ENCODE measurements at regions not wholly inside any gene's neighbourhood (a gene's known extent, or its start where the extent isn't known, plus 50 kb on each side); places are given as distances from the start of the nearest gene placed in this dataset.
"Not testable (repeated sequence)": the region's sequence is repeated elsewhere in the genome, so short reads cannot be mapped to it uniquely, and the experiment has no call there.

DNA sequence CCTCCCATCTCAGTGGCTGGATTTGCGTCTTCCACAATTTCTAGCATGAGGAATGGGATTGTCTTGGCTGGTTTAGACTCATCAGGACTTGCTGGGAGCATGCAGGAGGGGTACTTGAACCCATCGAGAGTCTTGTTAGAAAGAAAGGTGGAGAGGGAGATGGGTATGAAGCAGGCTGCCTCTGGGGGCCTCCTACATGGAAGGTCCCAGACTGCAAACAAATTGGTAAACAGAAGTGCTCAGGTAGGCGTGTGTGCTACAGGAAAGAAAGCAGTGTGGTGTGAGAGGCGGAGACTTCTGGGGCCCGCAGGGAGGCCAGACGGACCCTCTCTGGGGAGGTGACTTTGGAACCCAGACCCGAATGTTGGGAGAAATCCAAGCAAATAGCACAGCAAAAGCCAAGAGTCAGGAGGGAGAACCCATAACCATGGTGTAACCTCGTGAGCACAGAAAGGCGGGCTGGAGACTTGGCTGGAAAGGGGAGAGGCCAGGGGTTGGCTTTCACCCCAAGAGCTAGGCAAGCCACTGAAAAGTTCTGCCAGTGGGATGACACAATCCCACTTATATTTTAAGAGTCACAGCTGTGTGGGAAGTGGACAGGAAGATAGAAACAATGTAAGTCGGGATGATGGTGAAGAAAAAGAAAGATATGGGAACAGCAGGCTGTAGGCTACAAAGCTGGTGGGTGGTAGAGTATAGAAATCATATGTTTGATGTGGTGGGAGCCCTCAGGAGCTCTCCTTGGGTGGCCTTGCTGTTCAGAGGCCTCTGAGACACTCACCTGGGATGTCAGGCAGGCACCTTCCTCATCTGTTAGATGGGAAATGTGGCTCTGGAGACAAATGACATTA is 130.1 kb upstream of the PRR20G start:
- Histone ChIP-seq H3K27me3 (peaks cover 0 to 62% of the 10 kb centered on the region in 2 donors), H3K36me3 (no peaks in the 10 kb centered on the region), H3K27ac (no peak overlapping the region), H3K4me1 (no peaks in the 10 kb centered on the region), H3K4me3 (no peak overlapping the region), H3K9me3 (no peaks in the 10 kb centered on the region)
- DNase-seq: peak; percentile 59 to 62
- TF ChIP-seq, protein P1, sequence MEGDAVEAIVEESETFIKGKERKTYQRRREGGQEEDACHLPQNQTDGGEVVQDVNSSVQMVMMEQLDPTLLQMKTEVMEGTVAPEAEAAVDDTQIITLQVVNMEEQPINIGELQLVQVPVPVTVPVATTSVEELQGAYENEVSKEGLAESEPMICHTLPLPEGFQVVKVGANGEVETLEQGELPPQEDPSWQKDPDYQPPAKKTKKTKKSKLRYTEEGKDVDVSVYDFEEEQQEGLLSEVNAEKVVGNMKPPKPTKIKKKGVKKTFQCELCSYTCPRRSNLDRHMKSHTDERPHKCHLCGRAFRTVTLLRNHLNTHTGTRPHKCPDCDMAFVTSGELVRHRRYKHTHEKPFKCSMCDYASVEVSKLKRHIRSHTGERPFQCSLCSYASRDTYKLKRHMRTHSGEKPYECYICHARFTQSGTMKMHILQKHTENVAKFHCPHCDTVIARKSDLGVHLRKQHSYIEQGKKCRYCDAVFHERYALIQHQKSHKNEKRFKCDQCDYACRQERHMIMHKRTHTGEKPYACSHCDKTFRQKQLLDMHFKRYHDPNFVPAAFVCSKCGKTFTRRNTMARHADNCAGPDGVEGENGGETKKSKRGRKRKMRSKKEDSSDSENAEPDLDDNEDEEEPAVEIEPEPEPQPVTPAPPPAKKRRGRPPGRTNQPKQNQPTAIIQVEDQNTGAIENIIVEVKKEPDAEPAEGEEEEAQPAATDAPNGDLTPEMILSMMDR (IDR thresholded peaks at IDR 0.05): no peak
- intact Hi-C loops (cut with DNase I; ENCODE audit: low total_unique reads): no loop called here

DNA sequence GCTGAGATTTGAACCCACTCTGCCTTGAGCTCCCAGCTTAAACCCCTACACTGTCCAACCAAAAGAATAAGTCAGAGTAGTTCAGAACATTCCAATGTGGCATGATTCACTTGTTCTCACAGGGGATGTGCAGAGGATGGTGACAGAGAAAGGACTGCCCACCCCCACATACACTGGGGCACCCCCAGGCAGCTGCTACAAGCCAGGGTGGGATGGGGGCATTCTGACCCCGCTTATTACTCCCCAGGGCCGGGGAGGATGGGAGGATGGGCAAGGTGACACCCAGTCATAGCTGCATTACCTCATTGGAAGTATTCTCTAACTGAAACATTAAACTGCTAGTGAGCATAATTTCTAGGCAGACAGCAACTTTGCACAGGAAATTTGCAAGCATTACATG is 126.0 kb upstream of the PRR20G start:
- TF ChIP-seq, protein P1 (IDR thresholded peaks at IDR 0.05): no peak
- Histone ChIP-seq H3K36me3 (no peaks in the 10 kb centered on the region), H3K4me3 (no peak overlapping the region), H3K9me3 (no peaks in the 10 kb centered on the region), H3K27ac (no peak overlapping the region), H3K27me3 (peaks cover 0 to 47% of the 10 kb centered on the region in 2 donors), H3K4me1 (no peaks in the 10 kb centered on the region)
- intact Hi-C loops (cut with DNase I; ENCODE audit: low total_unique reads): no loop called here
- DNase-seq: no peak

DNA sequence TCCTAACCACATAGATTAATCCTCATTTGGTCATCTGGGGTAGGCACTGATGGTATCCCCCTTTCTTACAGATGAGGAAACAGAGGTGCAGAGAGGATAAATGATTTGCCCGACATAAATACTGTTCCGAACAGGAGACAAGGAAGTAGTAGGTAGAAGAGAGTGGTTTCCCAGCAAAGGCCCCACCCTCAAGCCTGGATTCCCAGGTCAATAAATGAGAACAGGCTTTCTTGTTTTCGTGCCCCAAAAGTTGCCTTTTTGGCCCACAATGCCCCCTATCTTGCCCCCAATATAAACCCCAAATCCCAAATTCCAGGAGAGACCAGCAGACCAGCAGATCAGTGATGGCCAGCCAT is 125.5 kb upstream of the PRR20G start:
- Histone ChIP-seq H3K27ac (no peak overlapping the region), H3K9me3 (no peaks in the 10 kb centered on the region), H3K4me1 (no peaks in the 10 kb centered on the region), H3K27me3 (peaks cover 0 to 50% of the 10 kb centered on the region in 2 donors), H3K4me3 (no peak overlapping the region), H3K36me3 (no peaks in the 10 kb centered on the region)
- intact Hi-C loops (cut with DNase I; ENCODE audit: low total_unique reads): no loop called here
- TF ChIP-seq, protein P1 (IDR thresholded peaks at IDR 0.05): no peak
- DNase-seq: peak in 1 of 2 donors; percentile 11

DNA sequence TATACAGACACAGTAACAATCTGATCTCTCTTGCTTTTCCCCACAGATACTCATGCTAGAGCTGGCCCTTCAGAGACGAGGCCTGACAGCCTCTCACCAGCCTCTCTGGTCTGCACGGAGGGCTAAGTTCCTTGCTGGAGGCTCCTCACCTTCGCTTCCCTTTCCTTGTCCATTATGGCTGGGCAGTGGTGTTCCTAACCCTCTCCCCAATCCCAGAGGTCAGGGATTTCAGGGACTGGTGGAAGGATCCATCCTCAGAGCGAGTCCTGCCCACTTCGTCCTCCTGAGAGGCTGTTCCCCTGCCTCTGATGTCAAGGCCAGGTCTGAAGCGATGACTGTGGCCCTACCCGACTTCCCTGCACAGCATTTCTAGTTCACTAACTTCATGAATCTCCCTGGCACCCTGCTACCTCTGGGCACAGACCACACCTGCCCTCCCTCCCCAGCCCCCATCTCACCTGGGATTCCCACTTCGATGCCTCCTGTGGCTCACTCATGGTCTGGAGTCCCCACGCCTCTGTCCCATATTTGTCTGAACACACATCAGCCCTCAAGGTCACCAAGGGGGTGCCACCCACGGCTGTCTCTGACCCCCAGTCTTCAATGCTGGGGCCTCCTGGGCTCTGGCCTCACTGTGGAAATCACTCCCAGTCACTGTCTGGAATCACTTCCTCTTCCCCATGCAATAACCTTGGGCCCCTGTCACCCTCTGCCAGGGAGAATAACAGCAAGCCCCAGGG is 124.9 kb upstream of the PRR20G start:
- Histone ChIP-seq H3K4me1 (no peaks in the 10 kb centered on the region), H3K4me3 (no peak overlapping the region), H3K36me3 (no peaks in the 10 kb centered on the region), H3K27ac (no peak overlapping the region), H3K27me3 (peaks cover 0 to 48% of the 10 kb centered on the region in 2 donors), H3K9me3 (no peaks in the 10 kb centered on the region)
- DNase-seq: peak in 1 of 2 donors; percentile 54
- TF ChIP-seq, protein P1 (IDR thresholded peaks at IDR 0.05): no peak
- intact Hi-C loops (cut with DNase I; ENCODE audit: low total_unique reads): no loop called here

DNA sequence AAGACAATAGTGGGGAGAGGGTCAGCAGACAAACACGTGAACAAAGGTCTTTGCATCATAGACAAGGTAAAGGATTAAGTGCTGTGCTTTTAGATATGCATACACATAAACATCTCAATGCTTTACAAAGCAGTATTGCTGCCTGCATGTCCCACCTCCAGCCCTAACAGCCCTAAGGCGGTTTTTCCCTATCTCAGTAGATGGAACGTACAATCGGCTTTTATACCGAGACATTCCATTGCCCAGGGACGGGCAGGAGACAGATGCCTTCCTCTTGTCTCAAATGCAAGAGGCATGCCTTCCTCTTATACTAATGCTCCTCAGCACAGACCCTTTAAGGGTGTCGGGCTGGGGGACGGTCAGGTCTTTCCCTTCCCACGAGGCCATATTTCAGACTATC is 124.0 kb upstream of the PRR20G start:
- intact Hi-C loops (cut with DNase I; ENCODE audit: low total_unique reads); H3K4me3 ChIP-seq: not testable (repeated sequence)
- peaks cover 0 to 53% of the 10 kb centered on the region in 2 donors for H3K27me3 ChIP-seq

More for the DNA sequence above, 124.0 kb upstream of the PRR20G start:
- peak in 1 of 2 donors; percentile 19 for DNase-seq
- not testable (repeated sequence) for H3K27ac ChIP-seq, H3K4me1 ChIP-seq, H3K36me3 ChIP-seq, H3K9me3 ChIP-seq
